ENCODE measurements at regions not wholly inside any gene's neighbourhood (a gene's known extent, or its start where the extent isn't known, plus 50 kb on each side); places are given as distances from the start of the nearest gene placed in this dataset.

- Histone ChIP-seq H3K79me2 (ENCODE audit: insufficient read depth, low read length) (no peaks in the 10 kb centered on the region), H4K20me1 (ENCODE audit: insufficient read depth, low read length) (no peaks in the 10 kb centered on the region), H3K27ac (ENCODE audit: low read depth, low read length) (no peak overlapping the region), H3K4me1 (ENCODE audit: insufficient read depth, low read length) (no peaks in the 10 kb centered on the region), H3K9ac (ENCODE audit: low read length) (no peak overlapping the region), H3K9me3 (ENCODE audit: insufficient read depth, low read depth, low read length) (peaks cover 3% of the 10 kb centered on the region), H3K4me3 (ENCODE audit: insufficient read depth, low read depth, low read length) (no peak overlapping the region), H3K27me3 (ENCODE audit: insufficient read depth, low read length) (no peaks in the 10 kb centered on the region), H3K4me2 (ENCODE audit: low read length) (no peak overlapping the region), H2AFZ (ENCODE audit: low read depth, low read length) (no peak overlapping the region), H3K36me3 (ENCODE audit: insufficient read depth, low read length) (no peaks in the 10 kb centered on the region)
- Mint-ChIP-seq H3K9me3 (ENCODE audit: unreplicated experiment) (peaks cover 2% of the 10 kb centered on the region), H3K27ac (ENCODE audit: unreplicated experiment) (no peak overlapping the region), H3K27me3 (ENCODE audit: low read depth, unreplicated experiment) (no peaks in the 10 kb centered on the region), H3K36me3 (ENCODE audit: low read depth, unreplicated experiment) (no peaks in the 10 kb centered on the region), H3K4me1 (ENCODE audit: low read depth, unreplicated experiment) (no peaks in the 10 kb centered on the region), H3K4me3 (ENCODE audit: unreplicated experiment) (no peak overlapping the region)
- TF ChIP-seq CTCF (IDR thresholded peaks at IDR 0.05; ENCODE audit: insufficient read depth, low read depth, low read length) (no peak), EZH2 (IDR thresholded peaks at IDR 0.05; ENCODE audit: insufficient read depth, low read length) (no peak)
- FAIRE-seq = no peak
- no peak for DNase-seq (ENCODE audit: low read depth)
These were observed 75.3 kb upstream of the TSPAN8 start for GRCh38 chr12:71233083-71233482.

GRCh38 chr12:71230542-71230941, 72.7 kb upstream of the TSPAN8 start:
- H3K27ac Mint-ChIP-seq (ENCODE audit: unreplicated experiment) = no peak overlapping the region
- no peak overlapping the region for H2AFZ ChIP-seq (ENCODE audit: low read depth, low read length)
- H3K4me2 ChIP-seq (ENCODE audit: low read length) = no peak overlapping the region
- no peaks in the 10 kb centered on the region for H4K20me1 ChIP-seq (ENCODE audit: insufficient read depth, low read length)
- H3K27me3 ChIP-seq (ENCODE audit: insufficient read depth, low read length) = no peaks in the 10 kb centered on the region
- H3K79me2 ChIP-seq (ENCODE audit: insufficient read depth, low read length) = no peaks in the 10 kb centered on the region
- H3K4me1 ChIP-seq (ENCODE audit: insufficient read depth, low read length) = no peaks in the 10 kb centered on the region
- peaks cover 2% of the 10 kb centered on the region for H3K9me3 Mint-ChIP-seq (ENCODE audit: unreplicated experiment)
- H3K4me3 Mint-ChIP-seq (ENCODE audit: unreplicated experiment) = no peak overlapping the region
- H3K36me3 Mint-ChIP-seq (ENCODE audit: low read depth, unreplicated experiment) = no peaks in the 10 kb centered on the region
- H3K9me3 ChIP-seq (ENCODE audit: insufficient read depth, low read depth, low read length) = peaks cover 3% of the 10 kb centered on the region
- FAIRE-seq (no peak), DNase-seq (ENCODE audit: low read depth) (no peak)
- no peak overlapping the region for H3K4me3 ChIP-seq (ENCODE audit: insufficient read depth, low read depth, low read length)
- no peaks in the 10 kb centered on the region for H3K27me3 Mint-ChIP-seq (ENCODE audit: low read depth, unreplicated experiment)
- H3K36me3 ChIP-seq (ENCODE audit: insufficient read depth, low read length) = no peaks in the 10 kb centered on the region
- TF ChIP-seq CTCF (IDR thresholded peaks at IDR 0.05; ENCODE audit: insufficient read depth, low read depth, low read length) (no peak), EZH2 (IDR thresholded peaks at IDR 0.05; ENCODE audit: insufficient read depth, low read length) (no peak)
- no peak overlapping the region for H3K9ac ChIP-seq (ENCODE audit: low read length)
- H3K27ac ChIP-seq (ENCODE audit: low read depth, low read length) = no peak overlapping the region
- no peaks in the 10 kb centered on the region for H3K4me1 Mint-ChIP-seq (ENCODE audit: low read depth, unreplicated experiment)

- DNase-seq (ENCODE audit: low read depth) (no peak), FAIRE-seq (no peak)
- Mint-ChIP-seq H3K4me3 (ENCODE audit: unreplicated experiment) (no peak overlapping the region), H3K9me3 (ENCODE audit: unreplicated experiment) (no peaks in the 10 kb centered on the region), H3K4me1 (ENCODE audit: low read depth, unreplicated experiment) (no peaks in the 10 kb centered on the region), H3K27me3 (ENCODE audit: low read depth, unreplicated experiment) (no peaks in the 10 kb centered on the region), H3K36me3 (ENCODE audit: low read depth, unreplicated experiment) (no peaks in the 10 kb centered on the region), H3K27ac (ENCODE audit: unreplicated experiment) (no peak overlapping the region)
- Histone ChIP-seq H3K79me2 (ENCODE audit: insufficient read depth, low read length) (no peaks in the 10 kb centered on the region), H3K9me3 (ENCODE audit: insufficient read depth, low read depth, low read length) (peaks cover 3% of the 10 kb centered on the region), H3K36me3 (ENCODE audit: insufficient read depth, low read length) (no peaks in the 10 kb centered on the region), H3K4me3 (ENCODE audit: insufficient read depth, low read depth, low read length) (no peak overlapping the region), H3K9ac (ENCODE audit: low read length) (no peak overlapping the region), H4K20me1 (ENCODE audit: insufficient read depth, low read length) (no peaks in the 10 kb centered on the region), H3K4me2 (ENCODE audit: low read length) (no peak overlapping the region), H2AFZ (ENCODE audit: low read depth, low read length) (no peak overlapping the region), H3K27me3 (ENCODE audit: insufficient read depth, low read length) (no peaks in the 10 kb centered on the region), H3K27ac (ENCODE audit: low read depth, low read length) (no peak overlapping the region), H3K4me1 (ENCODE audit: insufficient read depth, low read length) (no peaks in the 10 kb centered on the region)
- TF ChIP-seq EZH2 (IDR thresholded peaks at IDR 0.05; ENCODE audit: insufficient read depth, low read length) (no peak), CTCF (IDR thresholded peaks at IDR 0.05; ENCODE audit: insufficient read depth, low read depth, low read length) (no peak)
These were observed 65.3 kb upstream of the TSPAN8 start for GRCh38 chr12:71223139-71223538.

Data from astrocyte (in vitro differentiated cells and primary cell).